NCI-H460 (cell line): ENCODE measurements at regions not wholly inside any gene's neighbourhood (a gene's known extent, or its start where the extent isn't known, plus 50 kb on each side); places are given as distances from the start of the nearest gene placed in this dataset.

ENCODE experiments used
- DNase-seq: peaks from one replicate; pipeline ENCODE4 v3.0.0-alpha.2; 2016; ENCODE audit warnings: low read depth; ENCODE audit errors: extremely low read depth

- DNase-seq: no peak
Measured at GRCh38 chr3:194768586-194768985, 82.9 kb downstream of the FAM43A start.

- DNase-seq: peak; percentile 88
Measured at GRCh38 chr3:194769020-194769643, 83.4 kb downstream of the FAM43A start.

DNA sequence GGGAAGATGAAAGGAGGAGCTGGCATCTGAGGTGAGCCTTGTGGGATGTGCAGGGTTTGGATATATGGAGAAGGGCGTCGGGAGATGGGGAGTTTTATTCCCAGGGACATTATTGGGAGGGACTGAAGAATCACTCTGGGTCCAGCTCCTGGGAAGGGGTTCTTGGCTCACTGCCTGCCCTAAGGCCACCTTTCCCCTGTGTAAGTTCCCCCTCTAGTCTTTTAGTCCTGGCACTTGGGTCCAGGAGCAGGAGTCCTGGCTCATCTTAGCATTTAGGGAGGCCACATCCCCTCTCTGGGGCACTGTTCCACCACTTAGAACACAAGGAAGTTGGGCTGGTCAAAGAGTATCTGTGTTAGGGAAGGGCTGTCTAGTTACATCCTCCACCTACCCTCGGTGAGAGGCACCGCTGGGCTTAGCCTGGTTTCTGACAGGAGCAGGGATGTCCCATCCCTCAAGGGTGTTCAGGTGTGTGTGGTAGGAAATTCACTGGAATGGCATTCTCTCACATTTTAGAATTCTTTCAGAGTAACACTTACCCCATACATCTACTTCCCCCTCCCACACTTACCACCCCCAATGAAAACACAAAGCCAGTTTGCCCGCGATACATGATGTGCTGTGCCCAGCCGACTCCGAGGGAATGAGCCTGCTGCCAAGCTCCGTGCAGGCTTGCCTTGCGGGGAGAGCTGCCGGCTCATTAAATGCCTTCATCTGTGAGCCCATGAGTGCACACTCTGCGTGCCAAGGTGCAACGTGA, 86.7 kb downstream of the FAM43A start:
- no peak for DNase-seq

- no peak for DNase-seq
Measured at GRCh38 chr3:194773216-194773615, 87.5 kb downstream of the FAM43A start.

DNA sequence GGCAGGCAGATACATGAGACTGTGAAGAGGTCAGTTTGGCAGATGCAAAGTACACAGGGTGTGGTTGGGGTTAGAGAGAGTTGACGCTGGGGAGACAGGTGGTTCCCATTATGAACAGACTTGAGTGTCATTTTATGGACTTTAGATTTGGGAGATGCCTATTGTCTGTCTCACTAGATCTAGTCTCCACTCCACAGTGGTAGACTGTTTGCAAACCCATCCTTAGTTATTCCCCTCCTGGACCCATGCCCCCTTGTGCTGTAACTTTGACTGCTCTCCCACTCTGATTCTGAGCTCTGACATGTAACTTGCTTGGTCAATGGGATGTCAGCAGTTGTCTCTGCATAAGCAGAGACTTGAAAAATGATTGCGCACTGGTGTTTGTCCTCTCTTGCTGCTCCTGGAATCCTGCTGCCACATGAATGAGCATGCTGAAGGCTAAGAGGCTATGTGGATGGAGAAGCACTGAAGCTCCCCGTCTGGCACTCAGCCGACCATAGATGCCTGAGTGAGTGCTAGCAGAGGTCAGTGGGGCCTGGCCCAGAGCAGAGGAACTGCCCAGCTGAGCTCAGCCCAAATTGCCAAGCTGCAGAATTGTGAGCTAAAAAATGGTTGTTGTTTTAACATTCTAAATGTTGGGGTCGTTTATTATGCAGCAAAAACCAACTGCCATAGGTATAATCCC, 88.2 kb downstream of the FAM43A start:
- DNase-seq: no peak

DNA sequence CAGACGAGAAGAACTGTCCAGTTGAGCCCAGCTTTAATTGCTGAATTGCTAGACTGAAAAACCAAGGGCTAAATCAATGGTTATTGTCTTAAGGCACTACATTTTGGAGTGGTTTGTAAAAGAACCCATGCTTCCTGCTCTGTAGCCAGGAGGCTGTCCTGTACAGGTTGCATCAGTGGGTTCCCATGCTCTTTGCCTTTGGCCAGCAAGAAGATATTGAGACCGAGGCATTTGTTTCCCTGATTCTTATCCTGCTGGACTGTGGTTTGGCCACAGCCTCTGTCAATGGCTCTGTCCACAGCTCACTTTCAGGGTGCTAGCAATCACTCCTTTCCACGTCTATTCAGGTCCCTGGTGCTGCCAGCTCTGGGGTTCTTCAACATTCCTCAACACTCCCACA, 89.6 kb downstream of the FAM43A start:
- no peak for DNase-seq

GRCh38 chr3:194775731-194776130, 90.0 kb downstream of the FAM43A start:
- DNase-seq: no peak

DNA sequence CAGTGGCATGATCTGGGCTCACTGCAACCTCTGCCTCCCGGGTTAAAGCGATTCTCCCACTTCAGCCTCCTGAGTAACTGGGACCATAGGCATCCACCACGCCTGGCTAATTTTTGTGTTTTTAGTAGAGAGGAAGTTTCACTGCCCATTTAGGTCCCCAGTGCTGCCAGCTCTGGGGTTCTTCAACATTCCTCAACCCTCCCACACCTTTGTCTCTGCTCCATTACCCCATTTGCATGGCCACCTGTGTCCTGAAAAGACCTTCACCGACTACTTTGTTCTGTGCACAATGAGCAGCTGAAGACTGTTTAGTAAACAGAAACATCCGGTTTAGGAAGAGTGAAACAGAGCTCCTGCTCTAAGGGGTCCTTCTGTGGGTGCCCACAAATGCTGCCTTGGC, 92.0 kb downstream of the FAM43A start:
- no peak for DNase-seq

- DNase-seq: no peak
Measured at GRCh38 chr3:194779729-194780224, 94.1 kb downstream of the FAM43A start.

DNA sequence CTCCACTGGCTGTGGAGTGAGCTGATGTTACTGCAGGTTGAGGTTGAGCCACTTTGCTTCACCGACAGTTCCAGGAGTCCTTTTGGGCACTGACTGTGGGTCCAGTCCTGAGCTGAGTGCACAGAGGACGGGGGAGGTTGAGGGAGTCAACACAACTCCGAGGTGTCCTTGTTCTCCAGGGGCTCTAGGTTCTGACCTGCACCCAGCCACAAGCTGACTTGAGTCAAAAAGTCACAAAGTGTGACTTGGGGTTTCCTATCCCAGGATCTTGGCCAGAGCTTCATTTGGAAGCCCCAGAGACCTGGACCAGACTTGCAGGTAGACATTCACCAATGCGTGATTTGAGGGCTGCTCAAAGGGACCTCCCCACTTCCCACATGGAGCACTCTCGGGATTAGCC, 95.0 kb downstream of the FAM43A start:
- DNase-seq: no peak

DNA sequence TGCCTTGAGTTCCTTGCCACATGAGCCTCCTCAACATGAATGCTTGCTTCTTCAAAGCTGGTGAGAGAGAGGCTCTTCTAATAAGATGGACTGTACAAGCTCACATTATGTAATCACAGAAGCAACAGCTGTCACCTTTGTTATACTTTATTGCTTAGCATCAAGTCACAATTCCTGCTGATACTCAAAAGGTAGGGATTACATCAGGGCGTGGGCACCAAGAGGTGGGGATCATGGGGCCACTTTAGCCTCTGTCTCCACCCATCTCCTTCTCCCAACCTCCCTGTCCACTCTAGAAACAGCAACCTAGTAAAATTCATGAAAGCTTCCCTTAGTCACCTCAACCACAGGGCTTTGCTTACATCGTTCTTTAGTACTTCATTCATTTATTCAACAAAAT, 95.9 kb downstream of the FAM43A start:
- DNase-seq: no peak

DNA sequence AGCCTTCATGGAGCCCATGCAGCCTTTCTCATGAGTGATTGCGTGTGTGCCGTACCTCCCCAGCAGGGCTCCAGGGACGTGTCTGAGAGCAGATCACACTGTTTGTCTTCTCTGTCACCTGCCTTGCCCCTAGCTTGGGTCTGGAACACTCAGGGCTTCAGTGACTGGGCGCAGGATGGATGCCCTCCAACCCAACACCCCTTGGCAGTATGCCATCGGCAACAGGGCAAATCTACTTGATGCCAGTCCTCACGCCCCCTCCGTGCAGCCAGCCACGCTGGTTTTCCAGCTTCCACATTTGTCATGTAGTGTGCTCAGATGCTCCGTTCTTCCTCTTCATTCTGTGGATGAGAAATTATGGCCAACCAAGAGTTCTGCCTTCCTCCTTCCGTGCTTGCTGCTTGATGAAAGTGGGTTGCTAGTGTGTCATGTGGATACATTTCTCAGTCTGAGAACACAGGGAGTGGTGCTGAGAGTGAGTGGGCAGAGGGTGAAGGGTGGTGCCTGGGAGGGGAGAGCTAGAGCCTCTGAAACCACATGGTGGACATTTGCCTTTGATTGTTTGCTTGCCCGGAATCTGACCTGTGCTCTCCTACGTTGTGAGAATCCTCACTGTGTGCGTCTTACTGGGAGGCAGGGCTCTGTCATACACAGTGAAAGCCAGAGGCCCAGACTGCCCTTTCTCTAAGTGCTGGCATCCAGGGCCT, 97.2 kb downstream of the FAM43A start:
- no peak for DNase-seq

GRCh38 chr3:194784361-194784760, 98.7 kb downstream of the FAM43A start:
- no peak for DNase-seq

- no peak for DNase-seq
Measured at GRCh38 chr3:194785315-194785714, 99.6 kb downstream of the FAM43A start.

GRCh38 chr3:194787072-194787471, 101.4 kb downstream of the FAM43A start:
- DNase-seq: no peak

- DNase-seq: no peak
Measured at GRCh38 chr3:194787650-194788049, 102.0 kb downstream of the FAM43A start.

GRCh38 chr3:194792368-194792767, 106.7 kb downstream of the FAM43A start:
- no peak for DNase-seq

DNA sequence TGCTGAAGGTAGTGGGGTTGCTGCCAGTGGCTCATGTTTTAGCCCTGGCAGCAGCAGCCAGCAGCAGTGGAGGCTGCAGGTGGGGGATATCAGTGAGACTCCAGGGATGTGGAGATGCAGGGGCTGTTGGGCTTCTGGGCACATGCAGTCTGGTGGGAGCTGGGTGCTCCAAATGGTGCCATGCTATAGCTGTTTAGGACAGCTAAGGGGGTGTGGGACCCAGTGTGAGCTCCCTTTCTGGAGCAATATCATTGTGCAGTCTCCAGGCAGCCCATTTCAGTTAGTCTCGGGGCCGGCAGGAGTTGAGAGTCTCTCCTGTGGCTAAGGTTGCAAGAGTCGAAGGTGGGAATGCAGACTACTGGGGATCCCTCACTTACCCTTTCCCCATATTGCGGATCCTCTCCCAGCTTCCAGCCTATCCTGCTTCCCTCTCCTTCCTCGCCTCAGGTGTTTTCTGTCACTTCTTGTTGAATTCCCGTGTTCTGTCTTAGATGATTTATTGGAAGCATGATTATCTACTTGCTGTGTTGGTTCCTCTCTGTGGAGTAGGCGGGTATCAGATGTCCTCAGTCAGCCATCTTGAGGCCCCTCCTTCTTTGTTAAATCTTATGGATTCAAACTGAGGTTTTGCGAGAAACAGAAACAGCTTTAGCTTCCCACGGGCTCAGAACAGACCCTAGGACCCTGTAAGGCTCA, 112.0 kb downstream of the FAM43A start:
- DNase-seq: no peak

DNA sequence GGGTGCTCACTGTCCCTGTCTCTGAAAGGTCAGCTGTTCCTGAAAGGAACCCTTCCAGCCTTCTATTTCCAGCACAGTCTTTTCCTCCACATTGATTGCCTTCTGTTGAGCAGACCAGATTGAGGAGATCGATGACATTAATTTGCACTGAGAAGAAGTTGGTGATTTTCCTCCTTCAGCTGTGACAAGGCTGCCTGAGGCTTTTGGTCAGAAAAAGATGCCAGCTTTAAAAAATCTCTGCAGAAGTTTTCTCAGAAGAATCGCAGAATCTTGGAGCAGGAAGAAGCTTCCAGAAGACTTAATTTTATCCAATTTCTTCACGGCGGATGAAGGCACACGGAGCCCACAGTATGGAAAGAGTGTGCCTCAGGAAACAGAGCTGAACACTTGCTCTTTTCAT, 112.8 kb downstream of the FAM43A start:
- no peak for DNase-seq

DNA sequence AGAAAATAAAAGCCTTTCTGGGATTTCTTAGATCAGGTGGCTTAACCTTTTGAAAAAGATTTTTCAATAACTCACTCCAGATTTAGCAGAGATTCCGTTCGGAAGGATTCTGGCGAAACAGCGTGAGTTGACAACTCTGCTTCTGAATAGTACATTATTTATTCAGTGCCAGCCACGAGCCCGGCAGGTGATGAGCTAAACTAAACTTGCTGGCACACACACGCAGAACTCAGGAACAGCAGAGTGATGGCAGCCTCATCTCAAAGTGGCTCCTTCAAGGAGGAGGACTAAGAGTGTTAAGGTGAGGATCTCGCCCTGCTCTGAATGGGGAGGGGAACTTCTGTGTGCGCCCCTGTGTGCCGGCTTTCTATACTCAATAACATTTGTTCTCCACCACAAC, 114.3 kb downstream of the FAM43A start:
- DNase-seq: no peak
